CD4-positive, alpha-beta T cell (primary cell): ENCODE measurements at regions not wholly inside any gene's neighbourhood (a gene's known extent, or its start where the extent isn't known, plus 50 kb on each side); places are given as distances from the start of the nearest gene placed in this dataset.

ENCODE experiments used
- ATAC-seq: fragments of 200-7000 bp; cut with Tn5 transposase; one replicate; pipeline ENCODE4 v1.10.0; 2022; ENCODE audit warnings: mild to moderate bottlenecking; ENCODE audit not compliant: poor library complexity
- CTCF ChIA-PET: fragments of 350-600 bp; sonication (Branson Sonifier 250); formaldehyde crosslinking; loops from one replicate; lab custom pipeline; 2021; ENCODE audit warnings: antibody characterized with exemption, inconsistent platforms; lab: Charles Lee
- POLR2A ChIA-PET: fragments of 350-600 bp; sonication (Branson Sonifier 250); formaldehyde crosslinking; loops from one replicate; lab custom pipeline; 2021; ENCODE audit warnings: antibody characterized with exemption, inconsistent platforms; lab: Charles Lee
- DNase-seq, 14 experiments: peaks; one replicate each; pipeline ENCODE4 v3.0.0-alpha.2; 2013 to 2020; ENCODE audit warnings: mixed read lengths in 2 of 14
- H3K27ac ChIP-seq, 2 donors: one replicate each; pipeline versions ENCODE4 v1.5.1 to v1.7.0; 2013; ENCODE audit warnings: low read length in 2 of 2, low read depth in 1 of 2, mild to moderate bottlenecking in 1 of 2
- H3K27me3 ChIP-seq, 2 experiments: 1 replicate in 1 of 2; 2 replicates in 1 of 2; pipeline versions ENCODE4 v1.6.1 to v1.7.0; 2013; ENCODE audit warnings: low read length in 2 of 2, control low read depth in 1 of 2, mild to moderate bottlenecking in 1 of 2, moderate library complexity in 1 of 2; ENCODE audit not compliant: insufficient read depth in 2 of 2, control insufficient read depth in 1 of 2
- H3K36me3 ChIP-seq: one replicate; pipeline ENCODE4 v1.6.1; 2013; ENCODE audit warnings: low read length, control low read depth; ENCODE audit not compliant: insufficient read depth
- H3K4me1 ChIP-seq: one replicate; pipeline ENCODE4 v1.6.1; 2013; ENCODE audit warnings: low read length, control low read depth; ENCODE audit not compliant: insufficient read depth
- H3K4me3 ChIP-seq: one replicate; pipeline ENCODE4 v1.5.1; 2013; ENCODE audit warnings: mild to moderate bottlenecking, low read length, moderate library complexity
- H3K9me3 ChIP-seq, 2 experiments: 1 replicate in 1 of 2; 2 replicates in 1 of 2; pipeline versions ENCODE4 v1.6.1 to v1.7.0; 2013; ENCODE audit warnings: low read length in 2 of 2, mild to moderate bottlenecking in 2 of 2, control low read depth in 1 of 2, moderate library complexity in 1 of 2; ENCODE audit not compliant: control insufficient read depth in 1 of 2, insufficient read depth in 1 of 2
- H3K27ac Mint-ChIP-seq: one replicate; pipeline ENCODE4 v1.8.0; 2020; ENCODE audit warnings: mixed read lengths
- H3K27me3 Mint-ChIP-seq: one replicate; pipeline ENCODE4 v1.8.0; 2021; ENCODE audit warnings: mixed read lengths
- H3K36me3 Mint-ChIP-seq: one replicate; pipeline ENCODE4 v1.8.0; 2021; ENCODE audit warnings: low read depth, mixed read lengths
- H3K4me1 Mint-ChIP-seq: one replicate; pipeline ENCODE4 v1.8.0; 2021; ENCODE audit warnings: low read depth, mixed read lengths
- H3K4me3 Mint-ChIP-seq: one replicate; pipeline ENCODE4 v1.8.0; 2020; ENCODE audit warnings: mild to moderate bottlenecking, mixed read lengths
- H3K9me3 Mint-ChIP-seq: one replicate; pipeline ENCODE4 v1.8.0; 2020; ENCODE audit warnings: mixed read lengths
- intact Hi-C, 2 experiments: fragments of 100-400 bp; cut with DNase I in 1 of 2; cut with micrococcal nuclease in 1 of 2; formaldehyde crosslinking; loops; one replicate each; pipeline versions ENCODE4 v1.15.1 to v1.9.0; 2023 to 2025; cut with DNase I, micrococcal nuclease
- TF ChIP-seq, protein P1 (sequence below): fragments of 200-600 bp; IDR thresholded peaks from one replicate; pipeline ENCODE4 v1.8.0; 2022; ENCODE audit warnings: antibody characterized with exemption, mild to moderate bottlenecking

DNA sequence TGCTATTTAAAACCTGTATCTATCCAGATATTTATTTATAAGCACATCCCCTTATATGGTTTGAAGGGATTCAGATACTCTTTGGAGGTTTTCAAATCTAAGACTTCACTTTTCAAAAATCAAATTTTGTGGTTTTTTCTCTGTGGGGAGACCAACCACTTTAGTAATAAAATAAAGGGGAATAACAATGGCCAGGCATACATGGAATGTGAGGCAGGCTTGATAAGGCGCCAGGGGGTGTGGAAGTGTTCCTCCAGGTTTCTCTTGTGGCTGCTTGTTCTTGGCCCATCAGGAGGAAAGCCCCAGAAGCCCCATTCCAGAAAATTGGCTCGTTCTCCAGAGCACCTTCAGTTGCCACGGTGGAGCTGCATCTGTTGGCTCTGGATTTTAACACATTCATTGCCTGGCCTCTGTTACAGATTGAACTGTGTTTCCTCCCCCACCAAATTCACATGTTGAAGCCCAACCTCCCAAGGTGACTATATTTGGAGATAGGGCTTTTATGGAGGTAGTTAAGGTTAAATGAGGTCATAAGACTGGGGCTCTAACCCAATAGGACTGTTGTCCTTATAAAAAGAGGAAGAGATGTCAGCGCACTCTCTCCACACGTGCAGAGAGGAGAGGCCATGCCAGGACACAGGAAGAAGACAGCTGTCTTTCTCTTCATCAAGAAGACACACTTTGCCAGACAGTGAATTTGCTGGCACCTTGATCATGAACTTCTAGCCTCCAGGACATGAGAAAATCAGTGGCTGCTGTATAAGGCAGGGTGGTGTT is 195.9 kb downstream of the TMEM38B start:
- Histone ChIP-seq H3K4me3 (no peak overlapping the region), H3K27me3 (no peaks in the 10 kb centered on the region), H3K4me1 (no peaks in the 10 kb centered on the region), H3K36me3 (no peaks in the 10 kb centered on the region), H3K9me3 (no peaks in the 10 kb centered on the region), H3K27ac (no peak overlapping the region)
- Mint-ChIP-seq H3K9me3 (no peaks in the 10 kb centered on the region), H3K27me3 (no peaks in the 10 kb centered on the region), H3K4me3 (no peak overlapping the region), H3K4me1 (no peaks in the 10 kb centered on the region), H3K36me3 (no peaks in the 10 kb centered on the region), H3K27ac (no peak overlapping the region)
- DNase-seq: no peak
- POLR2A ChIA-PET: no interaction called here
- TF ChIP-seq, protein P1, sequence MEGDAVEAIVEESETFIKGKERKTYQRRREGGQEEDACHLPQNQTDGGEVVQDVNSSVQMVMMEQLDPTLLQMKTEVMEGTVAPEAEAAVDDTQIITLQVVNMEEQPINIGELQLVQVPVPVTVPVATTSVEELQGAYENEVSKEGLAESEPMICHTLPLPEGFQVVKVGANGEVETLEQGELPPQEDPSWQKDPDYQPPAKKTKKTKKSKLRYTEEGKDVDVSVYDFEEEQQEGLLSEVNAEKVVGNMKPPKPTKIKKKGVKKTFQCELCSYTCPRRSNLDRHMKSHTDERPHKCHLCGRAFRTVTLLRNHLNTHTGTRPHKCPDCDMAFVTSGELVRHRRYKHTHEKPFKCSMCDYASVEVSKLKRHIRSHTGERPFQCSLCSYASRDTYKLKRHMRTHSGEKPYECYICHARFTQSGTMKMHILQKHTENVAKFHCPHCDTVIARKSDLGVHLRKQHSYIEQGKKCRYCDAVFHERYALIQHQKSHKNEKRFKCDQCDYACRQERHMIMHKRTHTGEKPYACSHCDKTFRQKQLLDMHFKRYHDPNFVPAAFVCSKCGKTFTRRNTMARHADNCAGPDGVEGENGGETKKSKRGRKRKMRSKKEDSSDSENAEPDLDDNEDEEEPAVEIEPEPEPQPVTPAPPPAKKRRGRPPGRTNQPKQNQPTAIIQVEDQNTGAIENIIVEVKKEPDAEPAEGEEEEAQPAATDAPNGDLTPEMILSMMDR: no peak
- ATAC-seq: no peak
- intact Hi-C loops: no loop called here
- CTCF ChIA-PET: no interaction called here

DNA sequence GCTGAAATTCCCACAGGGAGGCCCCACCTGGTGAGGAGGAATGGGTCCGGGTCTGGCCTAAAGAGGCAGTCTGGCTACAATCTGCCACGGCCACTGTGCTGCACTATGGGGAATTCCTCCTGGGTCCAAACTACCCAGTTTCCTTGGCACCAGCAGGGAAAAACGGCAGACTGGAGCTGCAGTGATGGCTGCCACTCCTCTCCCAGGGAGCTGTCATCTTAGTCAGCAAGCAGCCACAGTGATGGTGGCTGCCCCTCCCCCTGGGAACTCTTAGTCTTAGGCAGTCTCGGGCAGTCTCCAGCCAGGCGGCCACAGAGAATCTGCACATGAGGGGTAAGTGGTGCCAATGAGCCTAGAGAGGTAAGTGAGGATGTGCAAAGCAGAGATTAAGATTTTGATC is 205.8 kb downstream of the TMEM38B start:
- H3K36me3 ChIP-seq: no peaks in the 10 kb centered on the region
- Mint-ChIP-seq H3K27me3 (peaks cover 5% of the 10 kb centered on the region), H3K9me3 (no peaks in the 10 kb centered on the region), H3K27ac (no peak overlapping the region), H3K36me3 (no peaks in the 10 kb centered on the region), H3K4me1 (no peaks in the 10 kb centered on the region), H3K4me3 (no peak overlapping the region)
- ATAC-seq: no peak
- H3K27ac ChIP-seq: no peak overlapping the region
- no peaks in the 10 kb centered on the region for H3K4me1 ChIP-seq
- TF ChIP-seq, protein P1: no peak
- no peak overlapping the region for H3K4me3 ChIP-seq
- peaks cover 0 to 13% of the 10 kb centered on the region in 2 experiments for H3K9me3 ChIP-seq
- intact Hi-C loops: no loop called here
- DNase-seq: no peak
- ChIA-PET POLR2A (no interaction called here), CTCF (no interaction called here)
- no peaks in the 10 kb centered on the region for H3K27me3 ChIP-seq

DNA sequence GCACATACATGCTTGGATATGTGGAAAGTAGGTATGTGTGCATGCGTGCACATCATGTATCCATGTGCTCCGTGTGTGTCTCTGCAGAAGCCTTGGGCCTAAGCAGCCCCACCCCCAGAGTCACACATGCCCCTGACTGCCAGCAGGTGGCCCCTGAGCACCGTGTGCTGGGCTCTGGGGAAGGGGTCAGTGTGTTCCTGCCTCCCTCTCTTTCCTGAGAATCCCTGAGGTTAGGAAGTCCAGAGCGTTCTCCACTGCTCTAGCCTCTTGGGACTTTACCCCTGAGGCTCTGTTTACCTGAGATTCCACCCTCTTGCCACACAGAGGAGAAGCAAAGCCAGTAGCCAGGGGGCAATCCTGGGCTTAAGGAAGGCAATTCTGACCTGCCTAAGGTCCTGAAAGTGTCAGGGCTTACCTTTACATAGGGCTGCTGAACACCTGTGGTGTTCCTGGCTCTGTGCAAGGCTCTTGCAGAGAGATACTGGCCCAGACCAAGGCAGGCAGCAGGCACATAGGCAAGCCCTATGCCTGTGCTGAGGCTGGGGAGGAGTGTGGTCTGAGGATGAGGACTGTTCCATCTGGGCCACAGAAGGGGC is 207.3 kb downstream of the TMEM38B start:
- H3K27ac ChIP-seq: no peak overlapping the region
- no peak for DNase-seq
- ChIA-PET POLR2A (no interaction called here), CTCF (no interaction called here)
- H3K4me3 ChIP-seq: no peak overlapping the region
- Mint-ChIP-seq H3K4me3 (no peak overlapping the region), H3K36me3 (no peaks in the 10 kb centered on the region), H3K9me3 (no peaks in the 10 kb centered on the region), H3K4me1 (no peaks in the 10 kb centered on the region), H3K27me3 (peaks cover 5% of the 10 kb centered on the region), H3K27ac (no peak overlapping the region)
- no peaks in the 10 kb centered on the region for H3K27me3 ChIP-seq
- TF ChIP-seq, protein P1: no peak
- ATAC-seq: no peak
- H3K36me3 ChIP-seq: no peaks in the 10 kb centered on the region
- H3K9me3 ChIP-seq: peaks cover 0 to 13% of the 10 kb centered on the region in 2 experiments
- no peaks in the 10 kb centered on the region for H3K4me1 ChIP-seq
- intact Hi-C loops: no loop called here
